ENCODE measurements at regions not wholly inside any gene's neighbourhood (a gene's known extent, or its start where the extent isn't known, plus 50 kb on each side); places are given as distances from the start of the nearest gene placed in this dataset.

DNA sequence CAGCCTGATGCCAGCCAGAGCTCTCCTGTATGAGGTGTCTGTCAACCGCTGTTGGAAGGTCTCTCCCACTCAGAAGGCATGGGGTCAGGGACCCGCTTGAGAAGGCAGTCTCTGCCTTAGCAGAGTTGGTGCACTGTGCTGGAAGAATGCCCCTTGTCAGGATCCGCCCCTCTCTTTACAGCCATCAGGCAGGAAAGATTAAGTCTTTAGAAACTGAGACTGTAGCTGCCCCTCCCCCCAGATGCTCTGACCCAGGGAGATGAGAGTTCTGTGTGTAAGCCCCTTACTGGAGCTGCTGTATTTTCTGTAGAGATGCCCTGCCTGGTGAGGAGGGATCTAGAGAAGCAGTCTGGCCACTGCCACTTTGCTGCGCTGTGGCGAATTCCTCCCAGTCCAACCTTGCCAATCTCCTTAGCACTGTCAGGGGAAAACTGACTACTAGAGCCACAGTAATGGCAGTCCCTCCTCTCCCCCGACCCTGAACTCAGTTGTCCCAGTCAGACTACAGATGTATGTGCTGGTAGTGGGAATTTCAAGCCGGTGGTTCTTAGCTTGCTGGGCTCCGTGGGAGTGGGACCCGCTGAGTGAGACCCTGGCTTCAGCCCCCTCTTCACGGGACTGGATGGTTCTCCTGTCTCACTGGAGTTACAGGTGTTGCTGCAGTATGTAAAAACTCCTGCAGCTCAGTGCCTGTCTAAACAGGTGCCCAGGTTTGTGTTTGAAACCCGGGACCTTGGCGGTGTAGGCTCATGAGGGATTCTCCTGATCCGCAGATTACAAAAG lies 285.5 kb upstream of the ZWINT start:
- TF ChIP-seq ZFX (IDR thresholded peaks at IDR 0.05; ENCODE audit: borderline replicate concordance), result no peak
- TF ChIP-seq CTCF (IDR thresholded peaks at IDR 0.05), result no peak
- no peak overlapping the region for H3K27ac ChIP-seq

- TF ChIP-seq ZFX (IDR thresholded peaks at IDR 0.05; ENCODE audit: borderline replicate concordance), result no peak
- no peak for TF ChIP-seq CTCF (IDR thresholded peaks at IDR 0.05)
- H3K27ac ChIP-seq, result no peak overlapping the region
Observed at GRCh38 chr10:56633876-56634452, 272.9 kb upstream of the ZWINT start.

DNA sequence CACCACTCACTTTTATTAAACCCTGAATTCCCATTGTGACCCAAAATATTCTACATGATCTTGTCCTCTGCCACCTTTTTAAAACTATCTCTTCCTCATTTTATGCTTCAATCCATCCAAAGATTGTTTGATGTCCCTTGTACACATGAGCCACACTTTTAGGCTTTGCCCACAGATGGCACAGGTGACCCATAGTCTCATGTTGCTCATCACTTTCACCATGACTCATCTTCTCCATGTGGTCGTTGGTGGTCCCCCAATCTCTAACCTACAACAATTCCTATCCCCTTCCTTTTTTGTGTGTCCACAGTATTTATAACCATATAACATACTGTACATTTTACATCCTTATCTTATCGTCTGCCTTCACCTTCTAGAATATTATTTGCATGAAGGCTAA lies 271.5 kb upstream of the ZWINT start:
- H3K27ac ChIP-seq, result no peak overlapping the region
- TF ChIP-seq ZFX (IDR thresholded peaks at IDR 0.05; ENCODE audit: borderline replicate concordance) (no peak), CTCF (IDR thresholded peaks at IDR 0.05) (no peak)

GRCh38 chr10:56624082-56624481 lies 263.0 kb upstream of the ZWINT start:
- TF ChIP-seq ZFX (IDR thresholded peaks at IDR 0.05; ENCODE audit: borderline replicate concordance) (no peak), CTCF (IDR thresholded peaks at IDR 0.05) (no peak)
- H3K27ac ChIP-seq, result no peak overlapping the region

DNA sequence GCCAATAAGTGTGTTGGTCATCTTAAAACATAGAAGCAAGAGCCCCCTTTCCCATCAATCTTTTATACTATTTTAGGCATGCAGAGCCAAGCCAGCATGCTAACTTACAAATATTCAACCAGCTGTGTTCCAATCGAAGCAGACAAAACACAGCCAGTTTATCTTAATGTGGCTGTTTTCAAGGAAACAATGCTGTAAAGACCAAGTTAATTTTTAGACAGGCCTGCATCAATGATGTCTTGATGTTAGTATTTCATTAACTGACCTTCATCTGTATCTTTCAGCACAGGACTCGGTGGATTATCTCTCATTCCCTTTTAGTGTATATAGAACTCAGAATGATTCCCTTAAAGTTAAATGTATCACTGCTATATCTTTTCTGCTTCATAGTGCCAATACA lies 262.0 kb upstream of the ZWINT start:
- TF ChIP-seq ZFX (IDR thresholded peaks at IDR 0.05; ENCODE audit: borderline replicate concordance) (no peak), CTCF (IDR thresholded peaks at IDR 0.05) (no peak)
- H3K27ac ChIP-seq, result no peak overlapping the region

DNA sequence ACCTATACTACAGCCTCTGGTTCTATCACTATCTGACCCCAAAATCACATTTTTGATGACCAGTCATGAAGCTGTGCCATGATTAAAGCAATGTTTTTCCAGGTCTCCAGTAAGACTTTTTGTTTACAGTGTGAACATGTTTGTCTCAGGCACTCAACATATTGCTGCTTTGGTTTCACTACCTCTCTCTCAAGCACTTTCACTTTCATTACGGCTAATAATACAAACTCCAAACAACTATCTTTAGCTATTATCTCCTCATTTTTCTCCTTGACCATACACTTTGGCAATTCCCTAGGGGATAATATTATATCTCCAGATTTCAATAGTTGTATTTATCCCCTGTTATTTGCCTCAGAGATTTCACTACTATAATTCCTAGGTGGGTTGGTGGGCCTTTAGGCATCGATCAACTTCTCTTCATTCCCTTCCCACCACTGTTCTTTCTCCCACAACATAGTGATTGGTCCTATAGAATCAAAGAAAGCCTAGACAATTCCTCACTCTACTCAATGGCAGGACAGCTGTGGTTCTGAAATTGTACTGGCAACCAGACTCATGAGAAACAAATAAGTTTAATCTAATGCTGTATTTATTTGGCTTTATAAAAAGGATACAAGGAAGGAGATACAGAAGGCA lies 261.4 kb upstream of the ZWINT start:
- TF ChIP-seq ZFX (IDR thresholded peaks at IDR 0.05; ENCODE audit: borderline replicate concordance) (no peak), CTCF (IDR thresholded peaks at IDR 0.05) (no peak)
- H3K27ac ChIP-seq, result no peak overlapping the region

DNA sequence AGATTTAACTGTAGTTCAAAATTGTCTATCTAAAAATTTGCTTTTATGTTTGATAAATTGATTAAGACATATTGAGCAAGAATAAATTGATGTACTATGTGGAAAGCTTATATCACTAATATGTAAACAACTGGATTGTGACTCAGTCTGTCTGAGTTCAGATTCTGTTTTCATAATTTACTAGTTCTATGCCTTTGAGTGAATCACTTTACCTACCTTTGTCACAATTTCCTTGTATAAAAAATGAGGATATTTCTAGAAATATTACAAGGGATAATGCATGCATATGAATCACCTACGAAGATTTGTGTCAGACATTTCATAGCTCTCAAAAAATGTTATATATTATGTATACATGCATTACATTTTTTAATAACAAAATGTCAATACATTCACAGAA lies 245.1 kb upstream of the ZWINT start:
- TF ChIP-seq CTCF (IDR thresholded peaks at IDR 0.05) (no peak), ZFX (IDR thresholded peaks at IDR 0.05; ENCODE audit: borderline replicate concordance) (no peak)
- no peak overlapping the region for H3K27ac ChIP-seq

Data from 22Rv1 (cell line).